Ascending aorta (tissue), 2 donors: ENCODE measurements at regions not wholly inside any gene's neighbourhood (a gene's known extent, or its start where the extent isn't known, plus 50 kb on each side); places are given as distances from the start of the nearest gene placed in this dataset.

Source experiments
- DNase-seq, 2 donors: peaks; one replicate each; pipeline ENCODE4 v3.0.0-alpha.2; 2019; ENCODE audit warnings: low spot score in 2 of 2
- H3K27ac ChIP-seq, 2 donors: fragments of 200-600 bp; sonication (generic); one replicate each; pipeline ENCODE4 v1.5.1; 2016 to 2017; ENCODE audit warnings: mild to moderate bottlenecking in 1 of 2
- H3K27me3 ChIP-seq: fragments of 200-600 bp; sonication (generic); one replicate; pipeline ENCODE4 v1.5.1; 2017
- H3K36me3 ChIP-seq, 2 donors: fragments of 200-600 bp; sonication (generic); one replicate each; pipeline ENCODE4 v1.5.1; 2016
- H3K4me1 ChIP-seq, 2 donors: fragments of 200-600 bp; sonication (generic); one replicate each; pipeline ENCODE4 v1.5.1; 2016 to 2017; ENCODE audit warnings: mild to moderate bottlenecking in 1 of 2
- H3K4me3 ChIP-seq, 2 donors: fragments of 200-600 bp; sonication (generic); one replicate each; pipeline ENCODE4 v1.5.1; 2016 to 2017; ENCODE audit warnings: mild to moderate bottlenecking in 1 of 2
- H3K9me3 ChIP-seq, 2 donors: fragments of 200-600 bp; sonication (generic); one replicate each; pipeline ENCODE4 v1.5.1; 2016
- CTCF ChIP-seq, 3 experiments: fragments of 200-600 bp in 2 of 3; fragments of 450-650 bp in 1 of 3; sonication (generic) in 2 of 3; IDR thresholded peaks; one replicate each; pipeline ENCODE4 v1.5.1; 2016 to 2019; ENCODE audit warnings: antibody characterized with exemption in 3 of 3, mild to moderate bottlenecking in 1 of 3, moderate library complexity in 1 of 3
- intact Hi-C: fragments of 100-400 bp; cut with DNase I; formaldehyde crosslinking; loops from one replicate; pipeline ENCODE4 v1.15.1; 2023

- H3K27ac ChIP-seq: no peak overlapping the region
- intact Hi-C loops: no loop called here
- no peaks in the 10 kb centered on the region for H3K27me3 ChIP-seq
- H3K36me3 ChIP-seq: no peaks in the 10 kb centered on the region
- no peak for DNase-seq
- TF ChIP-seq CTCF (IDR thresholded peaks at IDR 0.05): no peak
- no peak overlapping the region for H3K4me3 ChIP-seq
- H3K9me3 ChIP-seq: peaks cover 0 to 4% of the 10 kb centered on the region in 2 donors
- H3K4me1 ChIP-seq: no peaks in the 10 kb centered on the region
Measured at GRCh38 chr6:139659711-139660110, 285.3 kb upstream of the CITED2 start.

- intact Hi-C loops: no loop called here
- no peak for DNase-seq
- no peak for TF ChIP-seq CTCF (IDR thresholded peaks at IDR 0.05)
- H3K27ac ChIP-seq: no peak overlapping the region
- H3K4me1 ChIP-seq: no peaks in the 10 kb centered on the region
- H3K9me3 ChIP-seq: peaks cover 0 to 4% of the 10 kb centered on the region in 2 donors
- H3K36me3 ChIP-seq: no peaks in the 10 kb centered on the region
- H3K27me3 ChIP-seq: no peaks in the 10 kb centered on the region
- H3K4me3 ChIP-seq: no peak overlapping the region
Measured at GRCh38 chr6:139659196-139659595, 284.7 kb upstream of the CITED2 start.

- Histone ChIP-seq H3K36me3 (no peaks in the 10 kb centered on the region), H3K27me3 (no peaks in the 10 kb centered on the region), H3K4me1 (no peaks in the 10 kb centered on the region), H3K4me3 (no peak overlapping the region), H3K27ac (no peak overlapping the region), H3K9me3 (no peaks in the 10 kb centered on the region)
- no peak for TF ChIP-seq CTCF (IDR thresholded peaks at IDR 0.05)
- DNase-seq: no peak
- intact Hi-C loops: no loop called here
Measured at GRCh38 chr6:139657119-139657518, 282.7 kb upstream of the CITED2 start.

GRCh38 chr6:139655783-139656705 lies 281.6 kb upstream of the CITED2 start:
- DNase-seq: no peak
- intact Hi-C loops: no loop called here
- H3K4me1 ChIP-seq: no peaks in the 10 kb centered on the region
- no peaks in the 10 kb centered on the region for H3K9me3 ChIP-seq
- TF ChIP-seq CTCF (IDR thresholded peaks at IDR 0.05): no peak
- H3K4me3 ChIP-seq: no peak overlapping the region
- no peaks in the 10 kb centered on the region for H3K27me3 ChIP-seq
- H3K27ac ChIP-seq: no peak overlapping the region
- H3K36me3 ChIP-seq: no peaks in the 10 kb centered on the region

GRCh38 chr6:139654888-139655782 lies 280.7 kb upstream of the CITED2 start:
- TF ChIP-seq CTCF (IDR thresholded peaks at IDR 0.05): no peak
- H3K27me3 ChIP-seq: no peaks in the 10 kb centered on the region
- no peaks in the 10 kb centered on the region for H3K9me3 ChIP-seq
- no peaks in the 10 kb centered on the region for H3K4me1 ChIP-seq
- no peak overlapping the region for H3K4me3 ChIP-seq
- no peak for DNase-seq
- intact Hi-C loops: no loop called here
- no peaks in the 10 kb centered on the region for H3K36me3 ChIP-seq
- no peak overlapping the region for H3K27ac ChIP-seq
